Cardiac muscle cell (in vitro differentiated cells and primary cell): ENCODE measurements at regions not wholly inside any gene's neighbourhood (a gene's known extent, or its start where the extent isn't known, plus 50 kb on each side); places are given as distances from the start of the nearest gene placed in this dataset.

ENCODE experiments used
- DNase-seq, 2 donors: peaks; one replicate each; pipeline versions ENCODE4 v3.0.0 to v3.0.0-alpha.2; 2010 to 2017; ENCODE audit warnings: low read depth in 1 of 2, low spot score in 1 of 2
- H3K27ac ChIP-seq: fragments of 200-600 bp; sonication (generic); 2 replicates; pipeline ENCODE4 v1.5.1; 2016
- H3K27me3 ChIP-seq: fragments of 200-600 bp; sonication (generic); 2 replicates; pipeline ENCODE4 v1.6.0; 2016; ENCODE audit warnings: control low read depth
- H3K36me3 ChIP-seq: fragments of 200-600 bp; sonication (generic); 2 replicates; pipeline ENCODE4 v1.5.1; 2016; ENCODE audit warnings: control low read depth
- H3K4me1 ChIP-seq: fragments of 200-600 bp; sonication (generic); 2 replicates; pipeline ENCODE4 v1.8.1; 2017; ENCODE audit warnings: low read depth, mild to moderate bottlenecking, mixed run types
- H3K4me3 ChIP-seq: fragments of 200-600 bp; sonication (generic); 2 replicates; pipeline ENCODE4 v1.5.1; 2016; ENCODE audit warnings: mild to moderate bottlenecking
- H3K9me3 ChIP-seq: fragments of 200-600 bp; sonication (generic); 2 replicates; pipeline ENCODE4 v1.5.1; 2017; ENCODE audit warnings: low read depth, mild to moderate bottlenecking, control low read depth
- CTCF ChIP-seq: IDR thresholded peaks from 2 replicates; pipeline ENCODE4 v1.5.1; 2012; ENCODE audit warnings: low read depth, mild to moderate bottlenecking, low read length

- peaks cover 68% of the 10 kb centered on the region for H3K4me1 ChIP-seq
- no peaks in the 10 kb centered on the region for H3K36me3 ChIP-seq
- H3K4me3 ChIP-seq = no peak overlapping the region
- no peak for TF ChIP-seq CTCF
- no peaks in the 10 kb centered on the region for H3K27me3 ChIP-seq
- DNase-seq = peak in 1 of 2 donors; percentile 67
- peak overlapping the region; percentile 83 for H3K27ac ChIP-seq
- no peaks in the 10 kb centered on the region for H3K9me3 ChIP-seq
Observed at GRCh38 chr11:119779195-119780071, 50.4 kb upstream of the NECTIN1 start.
